Testis (tissue), 2 donors: ENCODE measurements at regions not wholly inside any gene's neighbourhood (a gene's known extent, or its start where the extent isn't known, plus 50 kb on each side); places are given as distances from the start of the nearest gene placed in this dataset.

ENCODE experiments used
- CTCF ChIP-seq, 3 experiments: fragments of 450-650 bp in 2 of 3; fragments of 200-600 bp in 1 of 3; sonication (generic) in 1 of 3; IDR thresholded peaks; one replicate each; pipeline ENCODE4 v1.5.1; 2016 to 2019; ENCODE audit warnings: antibody characterized with exemption in 3 of 3, mild to moderate bottlenecking in 2 of 3, moderate library complexity in 1 of 3
- POLR2A ChIP-seq: fragments of 450-650 bp; IDR thresholded peaks from one replicate; pipeline ENCODE4 v1.6.1; 2017; ENCODE audit warnings: antibody characterized with exemption, mild to moderate bottlenecking, moderate library complexity

GRCh38 chrX:1895583-1895982 lies 280.7 kb downstream of the ASMT start:
- no peak for TF ChIP-seq CTCF (IDR thresholded peaks at IDR 0.05)
- no peak for TF ChIP-seq POLR2A
